ENCODE measurements at regions not wholly inside any gene's neighbourhood (a gene's known extent, or its start where the extent isn't known, plus 50 kb on each side); places are given as distances from the start of the nearest gene placed in this dataset.

GRCh38 chr20:57760698-57761412 is 51.0 kb upstream of the PMEPA1 start:
- ATAC-seq, result no peak
- no peak for FAIRE-seq
- TF ChIP-seq TFCP2L1 (CRISPR knock-in tag; IDR thresholded peaks at IDR 0.05) (no peak), USF2 (IDR thresholded peaks at IDR 0.05) (peak; percentile 83)
- H3K4me1 ChIP-seq, result peaks cover 10% of the 10 kb centered on the region; the same call in 2 of the 3 replicates
- ChIA-PET POLR2A (interaction anchor here (0.7 to 0.8 kb wide), 2 partner anchors 11 to 52 kb away, joined by 3 to 4 read pairs; no protein-coding TSS in a partner anchor), CTCF (interaction anchor here (0.8 to 1.7 kb wide), 4 partner anchors 10 to 63 kb away, joined by 4 to 7 read pairs (median 6); no protein-coding TSS in a partner anchor)
- H3K27ac ChIP-seq, result peak overlapping the region; percentile 15 to 63; a peak in 5 of 6 replicates
- DNase-seq (ENCODE audit: low read depth in 1 of 2, low spot score in 1 of 2), result no peak
- H3K9me3 ChIP-seq, result peaks cover 20% of the 10 kb centered on the region
- no peak overlapping the region for H3K4me2 ChIP-seq
- H3K4me3 ChIP-seq, result no peak overlapping the region
- WGBS (ENCODE audit: missing lambda C conversion rate), result 78% methylated on average over 4 of the region's 4 CpGs

- Histone ChIP-seq H3K4me2 (no peak overlapping the region), H3K27ac (peak overlapping the region in 1 of 2 experiments; percentile 24; a peak in 1 of 6 replicates), H3K4me3 (no peak overlapping the region), H3K9me3 (peaks cover 15% of the 10 kb centered on the region), H3K4me1 (peaks cover 10% of the 10 kb centered on the region; the same call in 2 of the 3 replicates)
- DNase-seq (ENCODE audit: low read depth in 1 of 2, low spot score in 1 of 2) (no peak), ATAC-seq (no peak), FAIRE-seq (no peak)
- POLR2A ChIA-PET, result no interaction called here
- WGBS (ENCODE audit: missing lambda C conversion rate), result 77% methylated on average over 4 of the region's 4 CpGs
- CTCF ChIA-PET, result interaction anchor here (0.8 to 1.7 kb wide), 5 partner anchors 8 to 50 kb away, joined by 3 to 6 read pairs (median 4); partner anchors contain the start of gene PMEPA1
- TF ChIP-seq RAD21 (conservative IDR thresholded peaks at IDR 0.05 in 1 of 2, IDR thresholded peaks at IDR 0.05 in 1 of 2), result no peak
- TF ChIP-seq NPAS2 (CRISPR knock-in tag; IDR thresholded peaks at IDR 0.05; ENCODE audit: borderline replicate concordance), result no peak
- TF ChIP-seq EHF (CRISPR knock-in tag; IDR thresholded peaks at IDR 0.05), result no peak
- TF ChIP-seq JUNB (IDR thresholded peaks at IDR 0.05), result no peak
- no peak for TF ChIP-seq HMGXB4 (CRISPR knock-in tag; IDR thresholded peaks at IDR 0.05; ENCODE audit: borderline replicate concordance)
Measured at GRCh38 chr20:57759724-57760123, 49.9 kb upstream of the PMEPA1 start.

Small RNA genes in the stretch of these regions (small RNA-seq; reads per million reads assigned to genes)
- gene MIR4532, result 0 reads per million in 6 experiments

Measured in A549 (cell line).